Body of pancreas (tissue), 4 donors: ENCODE measurements at regions not wholly inside any gene's neighbourhood (a gene's known extent, or its start where the extent isn't known, plus 50 kb on each side); places are given as distances from the start of the nearest gene placed in this dataset.

Experiments used
- CTCF ChIP-seq, 7 experiments: fragments of 450-650 bp in 4 of 7; fragments of 200-600 bp in 3 of 7; sonication (generic) in 3 of 7; IDR thresholded peaks; one replicate each; pipeline ENCODE4 v1.5.1; 2016 to 2019; ENCODE audit warnings: antibody characterized with exemption in 7 of 7
- POLR2A ChIP-seq, 3 donors: fragments of 450-650 bp; IDR thresholded peaks; one replicate each; pipeline ENCODE4 v1.6.1; 2016; ENCODE audit warnings: antibody characterized with exemption in 3 of 3, mild to moderate bottlenecking in 2 of 3

DNA sequence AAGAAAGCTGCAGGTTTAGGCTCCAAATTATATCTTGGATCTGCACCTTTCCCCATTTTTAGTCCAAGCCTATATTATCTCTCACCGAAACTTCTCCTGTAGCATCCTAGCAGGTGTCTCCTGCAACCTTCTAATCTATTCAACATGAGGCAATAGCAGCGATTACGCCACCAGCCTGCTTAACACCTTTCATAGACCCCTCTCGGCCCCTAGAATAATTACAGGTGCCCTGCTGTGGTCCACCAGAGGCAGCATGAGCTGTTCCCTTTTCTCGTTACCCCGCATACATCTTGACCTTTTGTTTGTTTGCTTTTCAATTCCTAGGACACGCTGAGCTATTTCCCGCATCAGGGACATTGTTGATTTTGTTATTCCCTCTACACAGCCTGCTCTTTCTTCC, 361.9 kb downstream of the CYRIA start:
- TF ChIP-seq CTCF (IDR thresholded peaks at IDR 0.05) (no peak), POLR2A (IDR thresholded peaks at IDR 0.05) (no peak)
